HG02938 (cell line): ENCODE measurements at regions not wholly inside any gene's neighbourhood (a gene's known extent, or its start where the extent isn't known, plus 50 kb on each side); places are given as distances from the start of the nearest gene placed in this dataset.

Experiments
- ATAC-seq: cut with Tn5 transposase; IDR thresholded peaks from one replicate; pipeline ENCODE4 v1.9.1; 2021; ENCODE audit warnings: mild to moderate bottlenecking, moderate library complexity; ENCODE audit not compliant: unreplicated experiment

DNA sequence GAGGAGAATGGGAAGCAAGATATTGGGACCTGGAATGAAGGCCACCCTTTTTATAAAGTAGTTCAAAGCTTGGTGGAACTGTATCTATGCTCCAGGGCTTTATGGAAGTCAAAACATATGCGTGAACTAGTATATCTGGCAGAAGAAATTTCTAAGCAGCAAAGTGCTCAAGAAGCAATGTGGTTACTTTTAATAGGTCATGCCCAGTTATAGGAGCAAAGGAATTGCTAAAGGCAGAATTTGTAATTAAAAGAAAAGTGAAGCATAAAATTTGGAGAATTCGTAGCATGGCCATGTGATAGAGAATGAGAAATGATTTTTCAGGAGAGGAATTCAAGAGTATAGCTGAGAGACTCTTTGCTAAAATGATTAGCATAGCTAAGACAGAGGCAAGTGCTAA lies 1110.4 kb downstream of the XPNPEP1 start:
- ATAC-seq = no peak

- ATAC-seq = no peak
These were observed 1111.0 kb downstream of the XPNPEP1 start for GRCh38 chr10:108812296-108812695.

GRCh38 chr10:108808228-108808627 lies 1115.1 kb downstream of the XPNPEP1 start:
- ATAC-seq = no peak

GRCh38 chr10:108801775-108802517 lies 1121.4 kb downstream of the XPNPEP1 start:
- no peak for ATAC-seq

DNA sequence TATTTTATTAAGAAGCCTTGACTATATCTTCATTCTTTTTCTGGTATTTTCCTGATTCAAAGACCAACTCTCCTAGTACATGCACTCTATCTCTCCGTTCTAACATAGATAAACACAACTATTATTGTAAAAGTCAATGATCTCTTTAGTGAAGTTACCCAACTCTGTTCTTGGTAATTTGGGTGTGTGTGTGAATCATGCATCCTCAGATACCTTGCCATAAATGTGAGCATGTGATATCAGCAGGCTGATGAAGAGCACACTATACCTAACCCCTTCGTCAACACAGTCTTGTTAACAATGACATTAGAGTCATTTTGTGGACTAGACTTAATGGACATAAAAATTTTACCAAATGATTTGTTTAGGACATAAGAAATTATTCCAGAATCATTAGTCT lies 1122.1 kb downstream of the XPNPEP1 start:
- ATAC-seq = no peak

GRCh38 chr10:108797573-108797972 lies 1125.7 kb downstream of the XPNPEP1 start:
- ATAC-seq = no peak

DNA sequence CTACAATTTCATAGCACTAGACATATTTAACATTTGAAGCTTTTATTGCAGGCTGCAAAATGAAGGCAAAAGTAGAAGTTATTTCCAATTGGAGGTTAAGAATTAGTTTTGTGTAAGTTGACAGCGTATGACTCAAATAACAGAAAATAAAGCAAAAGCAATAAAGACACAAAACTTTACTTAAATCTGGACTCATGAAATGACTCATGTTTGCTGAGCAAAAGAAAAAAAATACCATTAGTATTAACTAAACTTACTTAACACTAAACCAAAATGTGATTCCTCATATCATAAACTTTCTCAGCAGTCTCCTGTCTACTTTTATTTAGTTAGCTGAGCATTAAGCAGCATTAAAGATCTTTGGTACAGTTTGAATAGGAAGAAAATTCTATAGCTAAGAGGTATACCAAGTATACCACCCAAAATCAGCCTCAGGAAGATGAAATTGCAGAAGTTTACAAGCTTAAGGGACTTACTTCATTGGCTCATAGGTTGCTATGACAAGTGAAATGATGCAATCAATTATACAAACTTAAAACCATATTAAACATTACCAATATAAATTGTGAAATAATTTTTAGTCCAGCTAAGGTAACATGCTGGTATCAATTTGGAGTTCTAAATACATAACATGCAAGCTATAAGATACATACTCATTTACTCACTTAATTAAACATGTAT lies 1131.4 kb downstream of the XPNPEP1 start:
- ATAC-seq = no peak

DNA sequence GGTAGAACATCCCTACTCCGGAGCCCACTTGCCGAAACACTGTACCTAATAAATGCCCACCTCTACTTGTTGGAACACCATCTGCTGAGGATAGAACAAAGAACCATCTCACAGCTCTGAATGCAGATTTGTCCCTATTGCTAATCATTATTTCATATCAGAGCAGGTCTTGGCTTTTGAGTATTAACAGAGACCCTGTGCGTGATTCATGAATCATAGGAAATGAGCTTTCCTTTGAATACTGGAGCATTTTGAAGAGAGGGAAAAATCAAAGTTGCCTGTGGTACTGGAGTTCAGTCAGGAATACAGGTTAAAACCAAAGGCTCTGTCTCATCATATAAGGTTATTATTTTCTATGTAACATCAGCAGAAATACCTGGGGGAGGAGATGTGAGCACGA lies 1132.3 kb downstream of the XPNPEP1 start:
- no peak for ATAC-seq

GRCh38 chr10:108789919-108790318 lies 1133.4 kb downstream of the XPNPEP1 start:
- ATAC-seq = no peak

DNA sequence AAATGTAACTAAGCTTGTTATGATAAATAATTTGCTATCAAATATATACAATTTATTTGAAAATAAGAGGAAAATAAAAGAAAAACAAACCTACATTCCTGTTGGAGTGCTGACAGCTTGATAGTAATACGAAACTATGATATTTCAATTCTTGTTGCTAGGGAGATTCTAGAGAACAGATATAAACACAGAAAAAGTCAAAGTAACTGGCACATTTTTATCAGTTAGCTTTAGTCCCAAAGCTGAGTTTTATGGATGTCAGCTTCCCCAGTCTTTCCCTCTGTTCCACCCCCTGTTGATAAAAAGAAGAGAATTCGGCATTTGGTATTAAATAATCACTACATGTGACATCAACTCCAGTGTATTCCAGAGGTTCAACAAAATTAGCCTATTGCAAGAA lies 1134.0 kb downstream of the XPNPEP1 start:
- no peak for ATAC-seq

- ATAC-seq = no peak
These were observed 1134.4 kb downstream of the XPNPEP1 start for GRCh38 chr10:108788891-108789290.

DNA sequence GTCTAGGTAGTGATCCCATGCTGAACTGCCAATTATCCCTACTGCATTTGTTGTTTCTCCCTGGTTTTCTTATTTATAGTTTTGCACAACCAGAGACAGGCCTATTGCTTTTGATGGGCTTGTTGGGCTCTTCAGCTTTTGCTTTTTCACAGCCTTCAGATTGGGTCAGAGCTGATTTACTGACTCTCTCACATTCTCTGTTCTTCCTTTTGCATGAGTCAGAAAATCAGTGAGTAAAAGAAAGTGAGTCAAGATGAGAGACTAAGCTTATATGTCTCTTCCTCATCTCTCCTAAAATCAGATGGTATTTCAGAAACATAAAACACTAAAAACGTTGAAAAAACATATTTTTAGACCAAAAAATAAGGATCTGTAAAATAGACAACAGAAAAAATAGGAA lies 1135.4 kb downstream of the XPNPEP1 start:
- ATAC-seq = no peak

- no peak for ATAC-seq
These were observed 1138.3 kb downstream of the XPNPEP1 start for GRCh38 chr10:108785011-108785410.

GRCh38 chr10:108784534-108784933 lies 1138.8 kb downstream of the XPNPEP1 start:
- no peak for ATAC-seq

DNA sequence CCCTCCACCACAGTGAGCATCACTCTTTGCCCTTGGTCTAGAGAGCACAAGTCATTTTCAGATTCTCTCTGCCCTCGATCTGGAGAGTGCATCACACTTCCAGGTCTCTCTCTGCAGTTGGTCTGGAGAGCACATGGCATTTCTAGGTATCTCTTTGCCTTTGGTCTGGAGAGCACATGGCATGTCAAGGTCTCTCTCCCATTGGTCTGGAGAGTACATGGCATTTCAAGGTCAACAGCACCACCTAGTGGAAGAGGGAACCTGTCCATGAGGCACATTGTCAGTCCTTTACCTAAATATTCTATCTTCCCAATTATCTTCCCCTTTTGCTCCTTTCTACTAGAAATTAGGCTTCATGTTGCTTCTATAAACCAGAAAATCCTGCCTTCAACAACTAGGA lies 1139.4 kb downstream of the XPNPEP1 start:
- peak; percentile 58 for ATAC-seq

DNA sequence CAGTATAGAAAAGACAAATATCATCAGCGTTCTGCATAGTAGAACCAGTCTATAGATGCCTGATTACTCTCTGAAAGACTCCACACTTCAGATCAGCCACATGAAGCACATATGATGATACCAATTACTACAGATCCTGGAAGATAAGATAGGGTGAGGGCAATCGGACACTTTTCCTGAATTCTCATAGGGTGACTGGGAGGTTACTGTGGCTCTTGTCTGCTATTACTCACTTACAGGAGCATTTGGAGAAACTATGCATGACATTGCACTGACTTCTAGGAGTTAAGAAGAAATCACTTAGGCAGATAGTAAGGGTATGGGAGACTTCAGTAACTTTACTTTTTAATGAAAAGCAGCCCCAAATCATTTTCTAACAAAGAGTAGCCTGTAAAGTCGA lies 1140.9 kb downstream of the XPNPEP1 start:
- ATAC-seq = no peak

- ATAC-seq = no peak
These were observed 1143.8 kb downstream of the XPNPEP1 start for GRCh38 chr10:108779501-108779900.

DNA sequence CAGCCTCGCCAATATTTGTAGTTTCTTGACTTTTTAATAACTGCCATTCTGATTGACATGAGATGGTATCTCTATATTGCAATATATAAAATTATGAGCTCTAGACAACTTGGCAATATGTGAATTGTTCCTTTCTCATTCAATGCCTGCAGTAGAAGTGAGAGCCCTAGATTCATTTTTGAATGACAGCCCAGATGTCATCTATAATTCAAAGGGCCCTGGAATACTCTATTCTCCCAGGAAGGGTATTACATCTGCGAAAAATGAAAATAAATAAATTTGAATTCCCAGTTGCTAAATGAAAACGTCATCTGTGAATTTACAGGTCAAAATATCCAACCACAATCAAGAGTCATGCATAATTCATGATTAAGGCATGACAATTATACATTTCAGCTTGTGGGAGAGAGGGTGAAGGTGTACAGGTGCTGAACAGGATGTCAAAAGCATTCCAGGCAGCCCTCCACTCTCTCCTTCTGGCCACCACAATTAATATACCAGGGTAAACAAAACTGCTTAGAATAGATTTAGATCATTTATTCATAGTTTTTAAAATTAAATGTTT lies 1147.3 kb downstream of the XPNPEP1 start:
- ATAC-seq = no peak

- ATAC-seq = no peak
These were observed 1152.2 kb downstream of the XPNPEP1 start for GRCh38 chr10:108771106-108771505.

DNA sequence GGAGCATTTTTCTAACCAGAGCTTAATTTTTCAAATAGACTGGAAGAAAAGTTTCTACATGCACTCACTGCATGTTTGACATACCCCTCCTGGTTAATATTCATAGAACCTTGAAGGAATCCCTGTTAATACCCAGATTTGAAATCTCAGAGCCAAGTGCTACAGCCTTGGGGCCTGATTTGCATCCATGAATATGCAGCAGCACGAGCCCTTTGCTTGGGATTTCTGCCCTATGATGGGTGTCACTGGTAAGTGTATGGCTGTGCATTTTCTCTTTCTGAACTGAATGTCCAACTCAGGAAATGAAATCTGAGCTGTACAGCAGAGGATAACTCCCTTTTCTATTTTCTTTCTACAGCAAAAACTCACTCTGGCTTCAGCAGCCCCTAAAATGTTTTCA lies 1157.5 kb downstream of the XPNPEP1 start:
- ATAC-seq = no peak

- ATAC-seq = no peak
These were observed 1165.4 kb downstream of the XPNPEP1 start for GRCh38 chr10:108757946-108758345.

DNA sequence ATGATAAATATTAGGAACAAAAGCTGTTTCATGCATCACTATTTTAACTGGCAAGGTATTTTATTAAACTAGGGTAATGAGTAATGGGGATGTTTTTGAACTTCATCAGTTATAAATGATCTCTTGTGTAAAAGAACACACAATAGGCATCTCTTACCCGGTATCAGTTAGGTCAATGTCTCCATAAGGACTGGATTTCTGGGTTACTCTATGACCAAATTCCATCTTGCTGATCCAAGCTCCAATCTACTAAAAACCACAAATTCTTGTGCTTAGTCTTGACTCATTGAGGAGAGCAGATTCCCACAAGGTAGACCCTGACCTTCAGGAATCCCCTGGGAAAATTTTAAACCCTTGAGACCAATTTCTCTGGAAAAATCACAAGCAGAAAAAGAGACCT lies 1167.7 kb downstream of the XPNPEP1 start:
- no peak for ATAC-seq
